Adrenal gland (tissue), 5 donors: ENCODE measurements at regions not wholly inside any gene's neighbourhood (a gene's known extent, or its start where the extent isn't known, plus 50 kb on each side); places are given as distances from the start of the nearest gene placed in this dataset.
"Not testable (repeated sequence)": the region's sequence is repeated elsewhere in the genome, so short reads cannot be mapped to it uniquely, and the experiment has no call there.

Source experiments
- CTCF ChIP-seq, 6 experiments: fragments of 450-650 bp in 4 of 6; fragments of 200-600 bp in 2 of 6; sonication (generic) in 1 of 6; IDR thresholded peaks; 1 replicate in 5 of 6; 2 replicates in 1 of 6; pipeline versions ENCODE4 v1.5.1 to v1.8.0; 2016 to 2021; ENCODE audit warnings: antibody characterized with exemption in 6 of 6, mild to moderate bottlenecking in 2 of 6, moderate library complexity in 1 of 6
- POLR2A ChIP-seq, 2 donors: fragments of 450-650 bp; IDR thresholded peaks; one replicate each; pipeline ENCODE4 v1.6.1; 2017; ENCODE audit warnings: antibody characterized with exemption in 2 of 2, mild to moderate bottlenecking in 2 of 2, moderate library complexity in 1 of 2
- donor health status: DM: no; HTN: no; CAD: no.

- not testable (repeated sequence) for TF ChIP-seq CTCF, POLR2A (IDR thresholded peaks at IDR 0.05)
Observed at GRCh38 chr10:47710443-47710842, 52.9 kb downstream of the SYT15B start.
